Retinal pigment epithelial cell (primary cell): ENCODE measurements at regions not wholly inside any gene's neighbourhood (a gene's known extent, or its start where the extent isn't known, plus 50 kb on each side); places are given as distances from the start of the nearest gene placed in this dataset.

ENCODE experiments used
- DNase-seq: peaks from one replicate; pipeline ENCODE4 v3.0.0-alpha.2; 2010; ENCODE audit warnings: low read depth
- H3K4me3 ChIP-seq: 2 replicates; pipeline ENCODE4 v1.5.1; 2011; ENCODE audit warnings: mild to moderate bottlenecking, low read length, control low read depth, moderate library complexity
- CTCF ChIP-seq: conservative IDR thresholded peaks from 2 replicates; pipeline ENCODE4 v1.5.1; 2011; ENCODE audit warnings: low read depth, low read length, control low read depth, inconsistent platforms

DNA sequence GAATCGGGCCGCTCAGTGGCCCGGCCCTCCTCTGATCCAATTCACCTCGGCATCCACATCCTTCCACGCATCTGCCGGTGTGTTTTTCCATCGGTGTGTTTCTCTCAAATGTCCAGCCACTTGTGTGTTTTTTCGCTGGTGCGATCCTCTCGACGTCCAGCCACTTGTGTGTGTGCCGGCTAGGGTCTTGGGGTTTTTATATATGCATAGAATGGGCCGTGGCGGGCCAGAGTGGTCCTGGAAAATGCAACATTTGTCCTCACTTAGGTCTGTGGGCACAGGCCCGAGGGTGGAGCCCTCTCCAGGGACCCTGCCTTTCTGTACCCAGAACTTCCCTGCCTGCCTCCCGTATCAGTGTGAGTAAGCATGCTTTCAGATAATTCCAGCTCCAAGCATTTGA, 1106.4 kb downstream of the AMY1C start:
- TF ChIP-seq CTCF = no peak
- no peak for DNase-seq
- H3K4me3 ChIP-seq = no peak overlapping the region

DNA sequence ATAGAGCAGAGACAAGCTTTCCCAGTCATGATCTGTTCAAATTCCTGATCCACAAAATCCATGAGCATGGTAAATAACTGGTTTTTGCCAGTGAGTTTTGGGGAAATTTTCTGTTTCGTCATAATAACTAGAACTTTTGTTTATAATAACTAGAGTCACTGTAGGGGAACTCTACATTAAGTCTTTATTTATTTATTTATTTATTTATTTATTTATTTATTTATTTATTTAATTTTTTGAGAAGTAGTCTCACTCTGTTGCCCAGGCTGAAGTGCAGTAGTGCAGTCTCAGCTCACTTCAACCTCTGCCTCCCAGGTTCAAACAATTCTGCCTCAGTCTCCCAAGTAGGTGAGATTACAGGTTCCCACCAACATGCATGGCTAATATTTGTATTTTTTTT, 1106.8 kb downstream of the AMY1C start:
- no peak for DNase-seq
- no peak for TF ChIP-seq CTCF
- H3K4me3 ChIP-seq = no peak overlapping the region

- H3K4me3 ChIP-seq = no peak overlapping the region
- no peak for TF ChIP-seq CTCF
- DNase-seq = no peak
These were observed 1119.1 kb downstream of the AMY1C start for GRCh38 chr1:104868794-104869193.

DNA sequence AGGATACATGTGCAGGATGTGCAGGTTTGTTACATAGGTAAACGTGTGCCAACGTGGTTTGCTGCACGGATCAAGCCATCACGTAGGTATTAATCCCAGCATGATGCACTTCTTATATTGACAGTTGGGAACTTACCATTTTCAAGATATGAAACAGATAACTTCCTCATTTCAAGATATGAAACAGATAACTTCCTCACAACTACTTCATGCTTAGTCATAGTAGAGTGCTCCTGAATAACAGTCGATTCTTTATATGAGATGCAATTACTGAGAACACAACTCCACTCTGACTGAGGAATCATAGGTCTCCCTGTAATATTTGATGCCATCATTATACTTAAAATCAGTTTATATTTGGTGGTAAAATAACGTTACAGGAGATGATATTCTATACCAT, 1124.3 kb downstream of the AMY1C start:
- DNase-seq = no peak
- TF ChIP-seq CTCF = no peak
- H3K4me3 ChIP-seq = no peak overlapping the region

GRCh38 chr1:104878203-104878909, 1128.7 kb downstream of the AMY1C start:
- H3K4me3 ChIP-seq = no peak overlapping the region
- TF ChIP-seq CTCF = peak; percentile 25
- DNase-seq = no peak

DNA sequence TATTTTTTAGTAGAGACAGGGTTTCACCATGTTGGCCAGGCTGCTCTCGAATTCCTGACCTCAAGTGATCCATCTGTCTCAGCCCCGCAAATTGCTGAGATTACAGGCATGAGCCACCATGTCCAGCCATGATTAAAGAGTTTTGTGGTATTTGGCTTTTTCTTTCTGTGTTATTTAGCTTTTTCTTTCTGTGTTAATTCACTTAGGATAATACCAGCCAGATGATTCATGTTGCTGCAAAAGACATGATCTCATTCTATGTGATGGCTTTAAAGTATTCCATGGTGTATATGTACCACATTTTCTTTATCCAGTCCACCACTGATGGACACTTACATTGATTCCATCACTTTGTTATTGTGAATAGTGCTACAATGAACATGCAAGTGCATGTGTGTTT, 1135.2 kb downstream of the AMY1C start:
- peak; percentile 21 for DNase-seq
- no peak overlapping the region for H3K4me3 ChIP-seq
- TF ChIP-seq CTCF = no peak

DNA sequence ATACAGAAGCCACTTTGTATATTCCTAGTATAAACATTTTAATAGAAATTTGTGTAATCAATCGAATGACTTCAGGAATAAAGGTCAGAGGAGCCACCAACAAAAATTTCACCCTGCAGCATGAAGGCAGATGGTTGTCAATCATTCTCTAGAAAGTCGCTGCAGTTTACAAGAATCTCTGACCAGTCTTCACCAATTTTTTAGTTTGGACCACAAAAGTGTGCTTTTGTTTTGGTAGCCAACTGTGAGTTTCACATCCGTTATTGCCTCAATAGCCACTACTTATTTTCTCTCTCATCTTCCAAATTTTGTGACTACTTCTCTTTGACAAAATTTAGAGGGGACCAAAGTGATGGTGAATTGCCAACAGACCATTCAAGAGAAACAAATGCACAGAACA, 1155.6 kb downstream of the AMY1C start:
- DNase-seq = no peak
- H3K4me3 ChIP-seq = no peak overlapping the region
- TF ChIP-seq CTCF = no peak
